ENCODE measurements at regions not wholly inside any gene's neighbourhood (a gene's known extent, or its start where the extent isn't known, plus 50 kb on each side); places are given as distances from the start of the nearest gene placed in this dataset.

DNA sequence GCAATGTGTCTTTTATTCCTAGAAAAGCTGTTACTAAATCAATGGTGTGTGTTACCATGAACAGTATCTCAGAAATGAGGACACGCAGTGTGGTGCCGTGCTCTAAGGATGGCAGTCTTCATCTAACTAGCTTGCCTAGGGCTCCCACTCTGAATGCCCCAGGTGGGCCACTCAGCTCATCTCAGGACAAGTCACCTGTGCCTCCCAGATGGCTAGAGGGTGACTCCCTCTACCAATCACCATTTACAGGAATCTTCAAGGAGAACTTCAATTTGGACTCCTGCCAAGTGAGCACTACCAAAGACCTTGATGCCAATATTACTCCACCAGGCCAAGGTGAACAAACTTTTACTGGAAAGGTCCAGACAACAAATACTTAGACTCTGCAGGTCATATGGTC lies 202.8 kb upstream of the FOXQ1 start:
- TF ChIP-seq, protein P1, sequence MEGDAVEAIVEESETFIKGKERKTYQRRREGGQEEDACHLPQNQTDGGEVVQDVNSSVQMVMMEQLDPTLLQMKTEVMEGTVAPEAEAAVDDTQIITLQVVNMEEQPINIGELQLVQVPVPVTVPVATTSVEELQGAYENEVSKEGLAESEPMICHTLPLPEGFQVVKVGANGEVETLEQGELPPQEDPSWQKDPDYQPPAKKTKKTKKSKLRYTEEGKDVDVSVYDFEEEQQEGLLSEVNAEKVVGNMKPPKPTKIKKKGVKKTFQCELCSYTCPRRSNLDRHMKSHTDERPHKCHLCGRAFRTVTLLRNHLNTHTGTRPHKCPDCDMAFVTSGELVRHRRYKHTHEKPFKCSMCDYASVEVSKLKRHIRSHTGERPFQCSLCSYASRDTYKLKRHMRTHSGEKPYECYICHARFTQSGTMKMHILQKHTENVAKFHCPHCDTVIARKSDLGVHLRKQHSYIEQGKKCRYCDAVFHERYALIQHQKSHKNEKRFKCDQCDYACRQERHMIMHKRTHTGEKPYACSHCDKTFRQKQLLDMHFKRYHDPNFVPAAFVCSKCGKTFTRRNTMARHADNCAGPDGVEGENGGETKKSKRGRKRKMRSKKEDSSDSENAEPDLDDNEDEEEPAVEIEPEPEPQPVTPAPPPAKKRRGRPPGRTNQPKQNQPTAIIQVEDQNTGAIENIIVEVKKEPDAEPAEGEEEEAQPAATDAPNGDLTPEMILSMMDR (conservative IDR thresholded peaks at IDR 0.05 in 1 of 2, IDR thresholded peaks at IDR 0.05 in 1 of 2; ENCODE audit: extremely low read depth in 1 of 2, insufficient read depth in 1 of 2, low read depth in 1 of 2, low read length in 2 of 2), result no peak
- TF ChIP-seq EZH2 (IDR thresholded peaks at IDR 0.05; ENCODE audit: borderline replicate concordance, low read length), result no peak

Measured in mammary epithelial cell (primary cell).